Osteoblast (primary cell): ENCODE measurements at regions not wholly inside any gene's neighbourhood (a gene's known extent, or its start where the extent isn't known, plus 50 kb on each side); places are given as distances from the start of the nearest gene placed in this dataset.
A peak's percentile ranks its signal among the peaks of the same experiment; 100 is the strongest.

Source experiments
- DNase-seq: peaks from one replicate; pipeline ENCODE4 v3.0.0; 2011; ENCODE audit warnings: low spot score, mixed read lengths; ENCODE audit not compliant: insufficient read length; ENCODE audit errors: missing footprints
- H2AFZ ChIP-seq: 2 replicates; pipeline ENCODE4 v1.6.0; 2011; ENCODE audit warnings: mild to moderate bottlenecking, low read length
- H3K27ac ChIP-seq: 2 replicates; pipeline ENCODE4 v1.5.1; 2011; ENCODE audit warnings: mild to moderate bottlenecking, low read depth, low read length, moderate library complexity
- H3K27me3 ChIP-seq: 2 replicates; pipeline ENCODE4 v1.6.0; 2012; ENCODE audit warnings: mild to moderate bottlenecking, control low read depth, inconsistent platforms, low read length, moderate library complexity; ENCODE audit not compliant: insufficient read depth
- H3K36me3 ChIP-seq: 2 replicates; pipeline ENCODE4 v1.5.1; 2011; ENCODE audit warnings: mild to moderate bottlenecking, low read length, control low read depth, moderate library complexity; ENCODE audit not compliant: insufficient read depth
- H3K4me1 ChIP-seq: 2 replicates; pipeline ENCODE4 v1.5.1; 2011; ENCODE audit warnings: mild to moderate bottlenecking, low read length, control low read depth, moderate library complexity; ENCODE audit not compliant: insufficient read depth
- H3K4me2 ChIP-seq: 2 replicates; pipeline ENCODE4 v1.6.0; 2011; ENCODE audit warnings: mild to moderate bottlenecking, low read length; ENCODE audit not compliant: insufficient read depth
- H3K4me3 ChIP-seq: fragments of 200-600 bp; sonication (generic); 3 replicates; pipeline ENCODE4 v1.5.1; 2012; ENCODE audit warnings: mild to moderate bottlenecking, low read length, inconsistent platforms; ENCODE audit not compliant: insufficient read depth
- H3K79me2 ChIP-seq: 2 replicates; pipeline ENCODE4 v1.6.0; 2012; ENCODE audit warnings: mild to moderate bottlenecking, low read length, control low read depth, inconsistent platforms; ENCODE audit not compliant: insufficient read depth
- H3K9me3 ChIP-seq: 2 replicates; pipeline ENCODE4 v1.5.1; 2011; ENCODE audit warnings: low read depth, low read length, control low read depth
- H4K20me1 ChIP-seq: 2 replicates; pipeline ENCODE4 v1.6.0; 2012; ENCODE audit warnings: mild to moderate bottlenecking, low read length, control low read depth; ENCODE audit not compliant: insufficient read depth
- TF ChIP-seq, protein P1 (sequence below): IDR thresholded peaks from 2 replicates; pipeline ENCODE4 v1.5.1; 2011; ENCODE audit warnings: mild to moderate bottlenecking, low read depth, low read length, moderate library complexity; ENCODE audit errors: extremely low read depth

DNA sequence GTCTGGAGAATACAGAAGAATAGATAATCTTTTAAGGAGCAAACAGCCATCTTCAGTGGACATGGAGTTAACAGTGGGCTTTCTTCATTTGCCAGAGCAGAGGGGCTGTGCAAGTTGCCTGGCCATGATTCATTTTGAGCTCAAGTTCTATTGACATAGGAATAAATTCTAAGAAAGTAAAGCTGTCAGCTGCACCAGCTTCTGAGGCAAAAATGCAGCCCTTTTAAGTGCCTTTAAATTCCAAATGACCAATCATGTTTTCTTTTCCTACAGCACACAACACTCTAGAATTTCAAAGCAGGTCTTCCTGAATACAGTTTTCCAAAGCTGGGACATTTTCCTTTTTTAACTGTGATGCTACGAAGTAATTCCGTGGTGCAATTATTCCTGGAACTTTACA, 246.4 kb upstream of the NT5C1B start:
- Histone ChIP-seq H4K20me1 (no peaks in the 10 kb centered on the region), H3K4me2 (no peak overlapping the region), H3K4me3 (no peak overlapping the region), H2AFZ (no peak overlapping the region), H3K27ac (no peak overlapping the region), H3K9me3 (no peaks in the 10 kb centered on the region), H3K79me2 (no peaks in the 10 kb centered on the region), H3K27me3 (no peaks in the 10 kb centered on the region), H3K36me3 (no peaks in the 10 kb centered on the region), H3K4me1 (peaks cover 33% of the 10 kb centered on the region)
- no peak for DNase-seq
- TF ChIP-seq, protein P1, sequence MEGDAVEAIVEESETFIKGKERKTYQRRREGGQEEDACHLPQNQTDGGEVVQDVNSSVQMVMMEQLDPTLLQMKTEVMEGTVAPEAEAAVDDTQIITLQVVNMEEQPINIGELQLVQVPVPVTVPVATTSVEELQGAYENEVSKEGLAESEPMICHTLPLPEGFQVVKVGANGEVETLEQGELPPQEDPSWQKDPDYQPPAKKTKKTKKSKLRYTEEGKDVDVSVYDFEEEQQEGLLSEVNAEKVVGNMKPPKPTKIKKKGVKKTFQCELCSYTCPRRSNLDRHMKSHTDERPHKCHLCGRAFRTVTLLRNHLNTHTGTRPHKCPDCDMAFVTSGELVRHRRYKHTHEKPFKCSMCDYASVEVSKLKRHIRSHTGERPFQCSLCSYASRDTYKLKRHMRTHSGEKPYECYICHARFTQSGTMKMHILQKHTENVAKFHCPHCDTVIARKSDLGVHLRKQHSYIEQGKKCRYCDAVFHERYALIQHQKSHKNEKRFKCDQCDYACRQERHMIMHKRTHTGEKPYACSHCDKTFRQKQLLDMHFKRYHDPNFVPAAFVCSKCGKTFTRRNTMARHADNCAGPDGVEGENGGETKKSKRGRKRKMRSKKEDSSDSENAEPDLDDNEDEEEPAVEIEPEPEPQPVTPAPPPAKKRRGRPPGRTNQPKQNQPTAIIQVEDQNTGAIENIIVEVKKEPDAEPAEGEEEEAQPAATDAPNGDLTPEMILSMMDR, result no peak

DNA sequence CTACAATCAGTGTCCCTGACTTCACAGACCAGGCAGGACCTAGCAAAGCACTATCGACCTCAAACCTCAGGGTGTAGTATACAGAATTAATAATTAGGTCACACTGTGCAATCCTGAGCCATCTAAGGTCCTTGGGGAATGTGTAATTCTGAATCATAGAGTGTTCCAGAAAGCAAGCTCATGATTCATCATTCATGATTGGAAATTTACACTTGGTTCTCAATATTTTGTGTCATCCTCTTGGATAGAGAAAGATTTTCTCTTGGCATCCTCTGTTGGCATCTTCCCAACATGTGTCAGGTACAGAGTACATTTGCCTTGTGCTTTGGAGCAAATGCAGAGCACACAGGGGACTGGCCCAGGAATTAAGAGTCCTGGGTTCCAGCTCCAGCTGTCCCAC, 245.0 kb upstream of the NT5C1B start:
- no peaks in the 10 kb centered on the region for H3K9me3 ChIP-seq
- H3K4me1 ChIP-seq, result peaks cover 48% of the 10 kb centered on the region
- H3K27me3 ChIP-seq, result no peaks in the 10 kb centered on the region
- no peaks in the 10 kb centered on the region for H3K79me2 ChIP-seq
- TF ChIP-seq, protein P1, result no peak
- H3K36me3 ChIP-seq, result no peaks in the 10 kb centered on the region
- no peak for DNase-seq
- no peak overlapping the region for H3K4me3 ChIP-seq
- H3K4me2 ChIP-seq, result no peak overlapping the region
- no peaks in the 10 kb centered on the region for H4K20me1 ChIP-seq
- H2AFZ ChIP-seq, result no peak overlapping the region
- peak overlapping the region; percentile 17 for H3K27ac ChIP-seq

DNA sequence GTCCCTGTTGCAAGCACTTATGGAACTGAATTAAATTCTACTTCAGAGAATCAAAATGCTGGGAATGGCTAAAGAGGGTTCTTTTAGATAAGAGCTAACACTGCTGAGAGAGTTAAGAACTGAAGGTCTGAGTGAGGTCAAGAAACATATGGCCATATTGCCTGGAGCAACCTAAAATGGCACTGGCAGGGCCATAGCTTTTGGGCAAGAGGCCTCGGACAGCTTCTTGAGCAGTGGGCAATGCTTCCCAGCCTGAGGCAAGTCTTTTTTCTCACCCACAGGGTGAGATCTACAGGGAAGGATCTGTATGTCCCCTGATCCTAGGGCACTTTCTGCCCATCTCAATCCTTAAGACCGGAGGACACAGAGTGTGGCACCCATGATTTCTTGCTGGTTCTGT, 244.6 kb upstream of the NT5C1B start:
- TF ChIP-seq, protein P1, result no peak

DNA sequence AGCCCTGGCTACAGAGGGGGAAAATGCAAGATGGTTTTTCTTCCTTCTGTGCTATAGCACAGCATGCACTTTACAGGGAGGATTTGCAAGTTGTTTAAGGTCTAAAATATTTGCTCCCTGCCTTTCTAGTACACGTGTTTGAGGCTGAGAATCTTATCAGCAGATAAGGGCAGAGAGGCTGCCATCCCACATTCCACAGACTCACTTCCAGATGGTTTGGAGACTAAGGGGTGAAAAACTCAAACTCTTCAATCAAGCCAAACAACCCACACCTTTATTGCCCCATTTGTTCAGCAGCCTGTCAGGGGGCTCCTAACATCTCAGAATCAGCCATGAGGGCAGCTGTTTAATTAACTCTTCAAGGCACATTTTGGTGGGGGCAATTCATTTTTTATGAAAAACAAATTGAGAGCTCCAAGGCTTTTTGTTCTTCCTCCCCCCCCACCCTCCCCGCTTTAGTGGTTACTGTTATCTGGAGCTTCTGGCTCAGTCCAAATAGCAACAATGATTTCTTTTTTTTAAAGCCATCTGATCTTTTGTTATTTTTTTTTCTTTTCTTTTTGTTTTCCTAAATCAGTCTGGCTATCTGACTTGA, 242.6 kb upstream of the NT5C1B start:
- H3K36me3 ChIP-seq, result no peaks in the 10 kb centered on the region

More for the DNA sequence above, 244.6 kb upstream of the NT5C1B start:
- no peaks in the 10 kb centered on the region for H3K79me2 ChIP-seq
- no peak for DNase-seq
- H3K27me3 ChIP-seq, result no peaks in the 10 kb centered on the region
- H3K27ac ChIP-seq, result peak overlapping the region; percentile 17
- H3K4me2 ChIP-seq, result no peak overlapping the region
- H3K4me1 ChIP-seq, result peaks cover 52% of the 10 kb centered on the region
- H4K20me1 ChIP-seq, result no peaks in the 10 kb centered on the region
- no peak overlapping the region for H3K4me3 ChIP-seq
- no peak overlapping the region for H2AFZ ChIP-seq
- no peaks in the 10 kb centered on the region for H3K9me3 ChIP-seq
- no peaks in the 10 kb centered on the region for H3K36me3 ChIP-seq

More for the DNA sequence above, 242.6 kb upstream of the NT5C1B start:
- peak overlapping the region; percentile 33 for H3K27ac ChIP-seq
- peak overlapping the region; percentile 5 for H3K4me2 ChIP-seq
- H3K9me3 ChIP-seq, result no peaks in the 10 kb centered on the region
- peaks cover 55% of the 10 kb centered on the region for H3K4me1 ChIP-seq
- H4K20me1 ChIP-seq, result no peaks in the 10 kb centered on the region
- H3K79me2 ChIP-seq, result no peaks in the 10 kb centered on the region
- no peaks in the 10 kb centered on the region for H3K27me3 ChIP-seq
- TF ChIP-seq, protein P1, result no peak
- H2AFZ ChIP-seq, result no peak overlapping the region
- no peak overlapping the region for H3K4me3 ChIP-seq
- DNase-seq, result no peak
